ENCODE measurements at regions not wholly inside any gene's neighbourhood (a gene's known extent, or its start where the extent isn't known, plus 50 kb on each side); places are given as distances from the start of the nearest gene placed in this dataset.

DNA sequence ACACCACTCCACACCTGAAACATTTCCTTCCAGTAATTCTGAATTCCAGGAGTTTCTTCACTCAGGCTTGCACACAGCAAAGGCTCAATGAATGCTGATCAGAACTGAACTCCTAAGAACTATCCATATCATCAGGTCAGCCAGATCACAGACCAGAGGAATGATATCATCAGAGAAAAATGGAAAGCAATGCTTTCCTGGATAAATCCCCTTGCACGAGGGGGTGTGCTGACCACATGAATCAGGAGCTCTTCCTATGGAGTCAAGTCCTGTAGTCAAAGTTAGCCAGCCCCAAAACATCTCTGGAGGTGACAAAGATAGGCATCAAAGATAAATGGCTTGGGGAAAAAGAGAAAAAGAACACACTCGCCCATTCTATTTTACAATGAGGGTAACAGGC is 83.8 kb upstream of the ACVR2A start:
- TF ChIP-seq POLR2A (IDR thresholded peaks at IDR 0.05) (no peak), CTCF (IDR thresholded peaks at IDR 0.05) (no peak)

Data from testis (tissue), 2 donors.